ENCODE measurements at regions not wholly inside any gene's neighbourhood (a gene's known extent, or its start where the extent isn't known, plus 50 kb on each side); places are given as distances from the start of the nearest gene placed in this dataset.

DNA sequence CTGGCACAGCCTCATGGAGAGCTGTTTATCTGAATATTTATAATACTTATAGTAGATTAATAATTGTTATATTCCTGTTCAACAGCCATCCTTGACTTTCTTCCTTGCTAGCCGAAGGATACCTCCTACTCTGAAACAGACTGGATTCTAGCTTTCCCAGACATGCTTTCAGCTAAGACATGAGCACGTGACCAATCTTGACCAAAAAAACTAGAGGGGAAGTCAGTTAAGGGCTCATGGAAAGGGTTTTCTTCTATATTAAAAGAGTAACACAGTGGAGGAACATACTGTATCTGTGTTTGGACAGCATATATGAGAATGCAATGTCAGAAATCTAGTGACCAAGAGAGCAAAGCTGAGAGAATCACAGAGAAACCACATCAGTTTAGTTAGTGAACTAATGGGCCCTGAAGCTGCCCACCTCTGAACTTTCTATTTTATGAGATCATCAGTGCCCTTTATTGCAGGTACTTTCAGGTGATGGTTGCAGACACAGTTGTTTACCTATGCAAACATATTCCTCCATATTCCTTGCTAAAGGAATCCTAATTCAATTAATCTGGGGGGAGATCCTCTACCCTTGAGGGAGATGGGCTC, 140.4 kb upstream of the SLC24A3 start:
- TF ChIP-seq, protein P1, sequence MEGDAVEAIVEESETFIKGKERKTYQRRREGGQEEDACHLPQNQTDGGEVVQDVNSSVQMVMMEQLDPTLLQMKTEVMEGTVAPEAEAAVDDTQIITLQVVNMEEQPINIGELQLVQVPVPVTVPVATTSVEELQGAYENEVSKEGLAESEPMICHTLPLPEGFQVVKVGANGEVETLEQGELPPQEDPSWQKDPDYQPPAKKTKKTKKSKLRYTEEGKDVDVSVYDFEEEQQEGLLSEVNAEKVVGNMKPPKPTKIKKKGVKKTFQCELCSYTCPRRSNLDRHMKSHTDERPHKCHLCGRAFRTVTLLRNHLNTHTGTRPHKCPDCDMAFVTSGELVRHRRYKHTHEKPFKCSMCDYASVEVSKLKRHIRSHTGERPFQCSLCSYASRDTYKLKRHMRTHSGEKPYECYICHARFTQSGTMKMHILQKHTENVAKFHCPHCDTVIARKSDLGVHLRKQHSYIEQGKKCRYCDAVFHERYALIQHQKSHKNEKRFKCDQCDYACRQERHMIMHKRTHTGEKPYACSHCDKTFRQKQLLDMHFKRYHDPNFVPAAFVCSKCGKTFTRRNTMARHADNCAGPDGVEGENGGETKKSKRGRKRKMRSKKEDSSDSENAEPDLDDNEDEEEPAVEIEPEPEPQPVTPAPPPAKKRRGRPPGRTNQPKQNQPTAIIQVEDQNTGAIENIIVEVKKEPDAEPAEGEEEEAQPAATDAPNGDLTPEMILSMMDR (IDR thresholded peaks at IDR 0.05; ENCODE audit: low read length) = no peak
- no peak for TF ChIP-seq EZH2 (optimal IDR thresholded peaks at IDR 0.05; ENCODE audit: low read depth, low read length)

Data from MM.1S (cell line).